Uterus (tissue), 2 donors: ENCODE measurements at regions not wholly inside any gene's neighbourhood (a gene's known extent, or its start where the extent isn't known, plus 50 kb on each side); places are given as distances from the start of the nearest gene placed in this dataset.

Experiments
- POLR2A ChIP-seq, 2 donors: fragments of 450-650 bp; IDR thresholded peaks; one replicate each; pipeline ENCODE4 v1.6.1; 2016; ENCODE audit warnings: antibody characterized with exemption in 2 of 2, mild to moderate bottlenecking in 1 of 2, moderate library complexity in 1 of 2
- TF ChIP-seq, protein P1 (sequence below), 4 experiments: fragments of 200-600 bp in 2 of 4; fragments of 450-650 bp in 2 of 4; sonication (generic) in 2 of 4; IDR thresholded peaks; one replicate each; pipeline ENCODE4 v1.5.1; 2016 to 2019; ENCODE audit warnings: antibody characterized with exemption in 4 of 4, mild to moderate bottlenecking in 2 of 4, moderate library complexity in 1 of 4

DNA sequence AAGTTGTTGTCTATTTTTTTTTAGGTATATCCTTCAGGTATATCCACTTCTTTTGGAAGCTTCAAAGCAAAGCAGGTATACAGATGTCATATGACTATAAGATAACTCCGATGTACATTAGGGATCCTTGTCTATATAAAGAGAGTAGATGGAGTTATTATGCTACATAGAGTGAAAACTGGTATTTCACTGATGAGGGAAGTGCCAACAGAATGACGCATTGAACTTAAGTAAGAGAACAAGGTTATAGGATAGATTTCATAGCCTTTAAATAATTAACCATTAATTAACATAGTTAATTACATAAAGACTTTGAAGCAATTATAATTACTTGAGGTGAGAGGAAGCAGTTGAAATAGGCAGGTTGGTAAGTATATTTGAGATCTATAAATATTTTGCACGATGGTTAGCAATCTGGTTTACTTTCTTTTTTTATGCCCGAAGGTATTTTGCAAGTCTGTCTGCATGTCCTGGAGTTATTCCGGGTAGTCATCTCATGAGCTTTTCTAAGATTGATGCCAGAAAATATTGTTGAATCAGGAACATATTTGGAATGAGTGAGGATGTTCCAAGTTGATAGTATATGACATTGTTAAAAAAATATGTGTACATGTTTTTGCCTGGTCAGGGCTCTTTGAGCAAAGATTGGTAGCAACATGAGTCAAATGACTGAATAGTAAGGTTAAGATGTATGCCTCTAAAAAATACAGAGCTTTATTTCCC, 299.5 kb upstream of the KCNMB2 start:
- TF ChIP-seq POLR2A (IDR thresholded peaks at IDR 0.05): no peak
- TF ChIP-seq, protein P1, sequence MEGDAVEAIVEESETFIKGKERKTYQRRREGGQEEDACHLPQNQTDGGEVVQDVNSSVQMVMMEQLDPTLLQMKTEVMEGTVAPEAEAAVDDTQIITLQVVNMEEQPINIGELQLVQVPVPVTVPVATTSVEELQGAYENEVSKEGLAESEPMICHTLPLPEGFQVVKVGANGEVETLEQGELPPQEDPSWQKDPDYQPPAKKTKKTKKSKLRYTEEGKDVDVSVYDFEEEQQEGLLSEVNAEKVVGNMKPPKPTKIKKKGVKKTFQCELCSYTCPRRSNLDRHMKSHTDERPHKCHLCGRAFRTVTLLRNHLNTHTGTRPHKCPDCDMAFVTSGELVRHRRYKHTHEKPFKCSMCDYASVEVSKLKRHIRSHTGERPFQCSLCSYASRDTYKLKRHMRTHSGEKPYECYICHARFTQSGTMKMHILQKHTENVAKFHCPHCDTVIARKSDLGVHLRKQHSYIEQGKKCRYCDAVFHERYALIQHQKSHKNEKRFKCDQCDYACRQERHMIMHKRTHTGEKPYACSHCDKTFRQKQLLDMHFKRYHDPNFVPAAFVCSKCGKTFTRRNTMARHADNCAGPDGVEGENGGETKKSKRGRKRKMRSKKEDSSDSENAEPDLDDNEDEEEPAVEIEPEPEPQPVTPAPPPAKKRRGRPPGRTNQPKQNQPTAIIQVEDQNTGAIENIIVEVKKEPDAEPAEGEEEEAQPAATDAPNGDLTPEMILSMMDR (IDR thresholded peaks at IDR 0.05): no peak
